ENCODE measurements at regions not wholly inside any gene's neighbourhood (a gene's known extent, or its start where the extent isn't known, plus 50 kb on each side); places are given as distances from the start of the nearest gene placed in this dataset.
"Not testable (repeated sequence)": the region's sequence is repeated elsewhere in the genome, so short reads cannot be mapped to it uniquely, and the experiment has no call there.

- Histone ChIP-seq H3K9me3 (no peaks in the 10 kb centered on the region), H3K4me1 (no peaks in the 10 kb centered on the region), H3K4me3 (no peak overlapping the region), H3K36me3 (no peaks in the 10 kb centered on the region), H3K27me3 (no peaks in the 10 kb centered on the region), H3K27ac (no peak overlapping the region)
- 93 to 100% methylated on average over 1 of the region's 1 CpG for WGBS, 2 donors
- DNase-seq: no peak
- TF ChIP-seq CTCF (IDR thresholded peaks at IDR 0.05) (no peak), POLR2A (IDR thresholded peaks at IDR 0.05) (no peak)
- intact Hi-C loops (cut with DNase I): no loop called here
These were observed 151.9 kb downstream of the RND3 start for GRCh38 chr2:150335596-150335995.

GRCh38 chr2:150332383-150332782 is 155.1 kb downstream of the RND3 start:
- no peaks in the 10 kb centered on the region for H3K4me1 ChIP-seq
- intact Hi-C loops (cut with DNase I): no loop called here
- no peak overlapping the region for H3K4me3 ChIP-seq
- H3K27me3 ChIP-seq: no peaks in the 10 kb centered on the region
- no peaks in the 10 kb centered on the region for H3K9me3 ChIP-seq
- 78 to 81% methylated on average over 2 of the region's 2 CpGs for WGBS, 2 donors
- TF ChIP-seq POLR2A (IDR thresholded peaks at IDR 0.05) (no peak), CTCF (IDR thresholded peaks at IDR 0.05) (no peak)
- H3K27ac ChIP-seq: no peak overlapping the region
- no peak for DNase-seq
- H3K36me3 ChIP-seq: no peaks in the 10 kb centered on the region

- no peak for DNase-seq
- 70 to 73% methylated on average over 12 to 14 of the region's 14 CpGs for WGBS, 2 donors
- no peak overlapping the region for H3K4me3 ChIP-seq
These were observed 159.6 kb downstream of the RND3 start for GRCh38 chr2:150327564-150328489.

GRCh38 chr2:150325656-150326314 is 161.7 kb downstream of the RND3 start:
- no peak for DNase-seq
- Histone ChIP-seq H3K27me3 (no peaks in the 10 kb centered on the region), H3K36me3 (no peaks in the 10 kb centered on the region), H3K4me3 (no peak overlapping the region), H3K27ac (no peak overlapping the region), H3K4me1 (peaks cover 0 to 10% (median 6%) of the 10 kb centered on the region in 3 donors), H3K9me3 (no peaks in the 10 kb centered on the region)
- intact Hi-C loops (cut with DNase I): no loop called here
- WGBS, 2 donors: 48 to 56% methylated on average over 6 of the region's 6 CpGs
- no peak for TF ChIP-seq POLR2A (IDR thresholded peaks at IDR 0.05)
- no peak for TF ChIP-seq CTCF (IDR thresholded peaks at IDR 0.05)

More at GRCh38 chr2:150327564-150328489, 159.6 kb downstream of the RND3 start:
- Histone ChIP-seq H3K4me1 (peaks cover 0 to 10% (median 6%) of the 10 kb centered on the region in 3 donors), H3K9me3 (no peaks in the 10 kb centered on the region), H3K36me3 (no peaks in the 10 kb centered on the region), H3K27me3 (no peaks in the 10 kb centered on the region), H3K27ac (no peak overlapping the region)
- TF ChIP-seq POLR2A (IDR thresholded peaks at IDR 0.05) (no peak), CTCF (IDR thresholded peaks at IDR 0.05) (no peak)
- intact Hi-C loops (cut with DNase I): no loop called here

GRCh38 chr2:150323071-150323470 is 164.4 kb downstream of the RND3 start:
- DNase-seq; H3K27me3 ChIP-seq; intact Hi-C loops (cut with DNase I); H3K27ac ChIP-seq; H3K36me3 ChIP-seq; H3K9me3 ChIP-seq; H3K4me3 ChIP-seq: not testable (repeated sequence)
- peaks cover 0 to 10% (median 6%) of the 10 kb centered on the region in 3 donors for H3K4me1 ChIP-seq

Data from esophagus squamous epithelium (tissue), 5 donors.